AG09309 (cell line): ENCODE measurements at regions not wholly inside any gene's neighbourhood (a gene's known extent, or its start where the extent isn't known, plus 50 kb on each side); places are given as distances from the start of the nearest gene placed in this dataset.

Experiments
- DNase-seq: peaks from one replicate; pipeline ENCODE4 v3.0.0-alpha.2; 2010; ENCODE audit warnings: low read depth
- H3K4me3 ChIP-seq: 2 replicates; pipeline ENCODE4 v1.5.1; 2011; ENCODE audit warnings: mild to moderate bottlenecking, low read depth, low read length, moderate library complexity; ENCODE audit not compliant: control insufficient read depth
- CTCF ChIP-seq: IDR thresholded peaks from 2 replicates; pipeline ENCODE4 v1.5.1; 2011; ENCODE audit warnings: mild to moderate bottlenecking, low read depth, low read length, inconsistent platforms; ENCODE audit not compliant: insufficient read depth, control insufficient read depth; ENCODE audit errors: missing control alignments

- DNase-seq = no peak
- TF ChIP-seq CTCF = no peak
- no peak overlapping the region for H3K4me3 ChIP-seq
Measured at GRCh38 chr11:131122448-131122847, 206.2 kb upstream of the SNX19 start.

- no peak for TF ChIP-seq CTCF
- DNase-seq = no peak
- no peak overlapping the region for H3K4me3 ChIP-seq
Measured at GRCh38 chr11:131129474-131129873, 213.2 kb upstream of the SNX19 start.

GRCh38 chr11:131135611-131136010 is 219.3 kb upstream of the SNX19 start:
- DNase-seq = no peak
- no peak for TF ChIP-seq CTCF
- H3K4me3 ChIP-seq = no peak overlapping the region

GRCh38 chr11:131136486-131136885 is 220.2 kb upstream of the SNX19 start:
- no peak for DNase-seq
- no peak overlapping the region for H3K4me3 ChIP-seq
- TF ChIP-seq CTCF = no peak

- no peak for DNase-seq
- TF ChIP-seq CTCF = no peak
- no peak overlapping the region for H3K4me3 ChIP-seq
Measured at GRCh38 chr11:131137046-131137445, 220.8 kb upstream of the SNX19 start.

- no peak overlapping the region for H3K4me3 ChIP-seq
- no peak for TF ChIP-seq CTCF
- no peak for DNase-seq
Measured at GRCh38 chr11:131138731-131139130, 222.5 kb upstream of the SNX19 start.

GRCh38 chr11:131145791-131146190 is 224.6 kb upstream of the NTM start:
- no peak for DNase-seq
- H3K4me3 ChIP-seq = no peak overlapping the region
- TF ChIP-seq CTCF = no peak
